ENCODE measurements at regions not wholly inside any gene's neighbourhood (a gene's known extent, or its start where the extent isn't known, plus 50 kb on each side); places are given as distances from the start of the nearest gene placed in this dataset.

- DNase-seq (no peak), ATAC-seq (no peak)
- H3K4me1 Mint-ChIP-seq = no peaks in the 10 kb centered on the region
- H3K27ac Mint-ChIP-seq = no peak overlapping the region
- H3K27me3 Mint-ChIP-seq = no peaks in the 10 kb centered on the region
- H3K9me3 Mint-ChIP-seq = peaks cover 0 to 5% of the 10 kb centered on the region in 2 donors
- no peak overlapping the region for H3K4me3 Mint-ChIP-seq
Observed at GRCh38 chr6:63371104-63371715, 51.4 kb upstream of the LGSN start.

DNA sequence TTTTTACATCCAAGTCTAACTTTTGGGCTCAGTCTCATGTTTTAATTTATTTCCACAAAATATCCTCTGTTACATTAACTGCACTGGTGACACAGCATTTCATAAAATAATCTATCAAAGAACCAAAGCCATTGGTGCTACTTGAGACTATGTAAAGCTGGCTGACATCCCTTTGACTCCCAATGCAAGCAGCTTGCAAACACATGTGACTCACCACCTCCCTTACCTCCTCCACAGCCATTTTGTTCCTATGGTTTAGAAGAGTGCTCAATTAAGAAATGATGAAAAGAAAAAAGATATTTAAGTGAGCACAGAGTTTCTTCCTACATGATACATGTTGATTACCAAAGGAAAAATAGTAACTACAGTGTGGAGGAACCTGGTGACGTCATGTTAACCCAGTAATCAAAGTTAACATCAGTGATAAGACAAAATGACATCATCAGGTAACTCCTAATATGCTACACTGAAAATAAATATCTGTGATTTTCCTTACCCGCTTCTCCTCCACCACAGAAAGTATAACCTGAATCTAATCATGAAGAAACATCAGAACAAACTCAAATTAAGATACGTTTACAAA lies 53.3 kb upstream of the LGSN start:
- Mint-ChIP-seq H3K27me3 (no peaks in the 10 kb centered on the region), H3K4me1 (no peaks in the 10 kb centered on the region), H3K27ac (peak overlapping the region in 1 of 2 donors; percentile 24), H3K4me3 (no peak overlapping the region), H3K9me3 (peaks cover 0 to 5% of the 10 kb centered on the region in 2 donors)
- ATAC-seq (no peak), DNase-seq (no peak)

GRCh38 chr6:63389191-63389844 lies 69.5 kb upstream of the LGSN start:
- peaks cover 0 to 6% of the 10 kb centered on the region in 2 donors for H3K9me3 Mint-ChIP-seq
- H3K27me3 Mint-ChIP-seq = no peaks in the 10 kb centered on the region
- no peak overlapping the region for H3K4me3 Mint-ChIP-seq
- no peak for ATAC-seq
- H3K4me1 Mint-ChIP-seq = no peaks in the 10 kb centered on the region
- no peak overlapping the region for H3K27ac Mint-ChIP-seq
- DNase-seq = no peak

GRCh38 chr6:63391203-63391970 lies 71.6 kb upstream of the LGSN start:
- DNase-seq (no peak), ATAC-seq (no peak)
- H3K27ac Mint-ChIP-seq = no peak overlapping the region
- peaks cover 3% of the 10 kb centered on the region for H3K27me3 Mint-ChIP-seq
- H3K9me3 Mint-ChIP-seq = peaks cover 0 to 6% of the 10 kb centered on the region in 2 donors
- no peaks in the 10 kb centered on the region for H3K4me1 Mint-ChIP-seq
- H3K4me3 Mint-ChIP-seq = no peak overlapping the region

GRCh38 chr6:63392092-63392724 lies 72.4 kb upstream of the LGSN start:
- peaks cover 0 to 6% of the 10 kb centered on the region in 2 donors for H3K9me3 Mint-ChIP-seq
- DNase-seq (no peak), ATAC-seq (peak; percentile 23)
- no peak overlapping the region for H3K27ac Mint-ChIP-seq
- H3K4me3 Mint-ChIP-seq = no peak overlapping the region
- no peaks in the 10 kb centered on the region for H3K4me1 Mint-ChIP-seq
- peaks cover 11% of the 10 kb centered on the region for H3K27me3 Mint-ChIP-seq

GRCh38 chr6:63394656-63395308 lies 75.0 kb upstream of the LGSN start:
- H3K4me3 Mint-ChIP-seq = no peak overlapping the region
- DNase-seq (no peak), ATAC-seq (no peak)
- no peak overlapping the region for H3K27ac Mint-ChIP-seq
- peaks cover 0 to 6% of the 10 kb centered on the region in 2 donors for H3K9me3 Mint-ChIP-seq
- H3K27me3 Mint-ChIP-seq = peaks cover 11% of the 10 kb centered on the region
- no peaks in the 10 kb centered on the region for H3K4me1 Mint-ChIP-seq

GRCh38 chr6:63395381-63395780 lies 75.6 kb upstream of the LGSN start:
- H3K9me3 Mint-ChIP-seq = peaks cover 0 to 6% of the 10 kb centered on the region in 2 donors
- H3K27ac Mint-ChIP-seq = no peak overlapping the region
- H3K4me3 Mint-ChIP-seq = no peak overlapping the region
- H3K27me3 Mint-ChIP-seq = peaks cover 11% of the 10 kb centered on the region
- ATAC-seq (no peak), DNase-seq (no peak)
- H3K4me1 Mint-ChIP-seq = no peaks in the 10 kb centered on the region

DNA sequence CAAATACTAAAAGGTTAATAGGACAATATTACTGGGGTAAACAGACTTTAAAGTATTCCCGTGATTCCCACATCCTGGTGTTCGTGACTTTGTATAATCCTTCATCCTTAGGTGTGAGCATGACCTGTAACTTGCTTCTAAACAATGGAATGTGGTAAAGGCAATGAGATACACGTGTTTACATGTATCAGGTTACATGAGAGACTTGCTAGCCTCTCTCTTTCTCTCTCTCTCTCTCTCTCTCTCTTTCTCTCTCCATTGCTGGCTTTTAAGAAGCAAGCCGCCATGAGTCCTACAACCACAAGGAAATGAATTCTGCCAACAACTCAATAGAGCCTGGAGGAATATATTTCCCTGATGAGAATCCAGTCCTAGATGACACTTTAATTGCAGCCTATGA lies 83.9 kb upstream of the LGSN start:
- Mint-ChIP-seq H3K4me3 (no peak overlapping the region), H3K27me3 (no peaks in the 10 kb centered on the region), H3K4me1 (no peaks in the 10 kb centered on the region), H3K9me3 (no peaks in the 10 kb centered on the region), H3K27ac (no peak overlapping the region)
- ATAC-seq (no peak), DNase-seq (no peak)

- no peak for DNase-seq
- Mint-ChIP-seq H3K9me3 (no peaks in the 10 kb centered on the region), H3K27ac (no peak overlapping the region), H3K27me3 (no peaks in the 10 kb centered on the region), H3K4me1 (no peaks in the 10 kb centered on the region), H3K4me3 (no peak overlapping the region)
- no peak for ATAC-seq
Observed at GRCh38 chr6:63410435-63411426, 90.9 kb upstream of the LGSN start.

DNA sequence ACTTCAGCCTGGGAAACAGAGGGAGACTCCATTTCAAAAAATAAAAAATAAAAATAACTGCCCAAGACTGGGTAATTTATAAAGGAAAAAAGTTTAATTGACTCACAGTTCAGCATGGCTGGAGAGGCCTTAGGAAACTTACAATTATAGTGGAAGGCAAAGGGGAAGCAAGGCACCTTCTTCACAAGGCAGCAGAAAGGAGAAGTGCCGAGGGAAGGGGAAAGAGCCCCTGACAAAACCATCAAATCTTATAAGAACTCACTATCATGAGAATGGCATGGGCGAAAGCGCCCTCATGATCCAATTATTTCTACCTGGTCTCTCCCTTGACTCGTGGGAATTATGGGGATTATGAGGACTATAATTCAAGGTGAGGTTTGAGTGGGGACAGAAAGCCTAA lies 95.5 kb upstream of the LGSN start:
- H3K27ac Mint-ChIP-seq = no peak overlapping the region
- H3K27me3 Mint-ChIP-seq = no peaks in the 10 kb centered on the region
- DNase-seq (no peak), ATAC-seq (no peak)
- H3K9me3 Mint-ChIP-seq = peaks cover 0 to 2% of the 10 kb centered on the region in 2 donors
- no peak overlapping the region for H3K4me3 Mint-ChIP-seq
- no peaks in the 10 kb centered on the region for H3K4me1 Mint-ChIP-seq

- no peak overlapping the region for H3K27ac Mint-ChIP-seq
- DNase-seq = no peak
Observed at GRCh38 chr6:63418741-63419140, 99.0 kb upstream of the LGSN start.

GRCh38 chr6:63424636-63425035 lies 104.9 kb upstream of the LGSN start:
- H3K4me3 Mint-ChIP-seq = no peak overlapping the region
- H3K4me1 Mint-ChIP-seq = no peaks in the 10 kb centered on the region
- H3K27ac Mint-ChIP-seq = no peak overlapping the region
- peaks cover 4 to 9% of the 10 kb centered on the region in 2 donors for H3K9me3 Mint-ChIP-seq
- ATAC-seq = no peak
- H3K27me3 Mint-ChIP-seq = no peaks in the 10 kb centered on the region
- no peak for DNase-seq

More at GRCh38 chr6:63418741-63419140, 99.0 kb upstream of the LGSN start:
- Mint-ChIP-seq H3K4me3 (no peak overlapping the region), H3K27me3 (no peaks in the 10 kb centered on the region), H3K9me3 (peaks cover 4 to 9% of the 10 kb centered on the region in 2 donors), H3K4me1 (no peaks in the 10 kb centered on the region)
- no peak for ATAC-seq

GRCh38 chr6:63425493-63425892 lies 105.7 kb upstream of the LGSN start:
- H3K4me3 Mint-ChIP-seq = no peak overlapping the region
- H3K27me3 Mint-ChIP-seq = no peaks in the 10 kb centered on the region
- no peak for DNase-seq
- H3K27ac Mint-ChIP-seq = no peak overlapping the region
- H3K4me1 Mint-ChIP-seq = no peaks in the 10 kb centered on the region
- peaks cover 4% of the 10 kb centered on the region in 2 donors for H3K9me3 Mint-ChIP-seq
- ATAC-seq = no peak

GRCh38 chr6:63426844-63427243 lies 107.1 kb upstream of the LGSN start:
- H3K9me3 Mint-ChIP-seq = peaks cover 0 to under 1% of the 10 kb centered on the region in 2 donors
- H3K27me3 Mint-ChIP-seq = no peaks in the 10 kb centered on the region
- H3K4me3 Mint-ChIP-seq = no peak overlapping the region
- no peak for ATAC-seq
- no peaks in the 10 kb centered on the region for H3K4me1 Mint-ChIP-seq
- no peak overlapping the region for H3K27ac Mint-ChIP-seq
- no peak for DNase-seq
